ENCODE measurements at regions not wholly inside any gene's neighbourhood (a gene's known extent, or its start where the extent isn't known, plus 50 kb on each side); places are given as distances from the start of the nearest gene placed in this dataset.

- TF ChIP-seq CTCF (IDR thresholded peaks at IDR 0.05) (no peak), POLR2AphosphoS5 (IDR thresholded peaks at IDR 0.05) (no peak), POLR2A (IDR thresholded peaks at IDR 0.05) (no peak)
These were observed 370.1 kb downstream of the THBS2 start for GRCh38 chr6:168883410-168884049.

Measured in gastroesophageal sphincter (tissue), 3 donors.